ENCODE measurements at regions not wholly inside any gene's neighbourhood (a gene's known extent, or its start where the extent isn't known, plus 50 kb on each side); places are given as distances from the start of the nearest gene placed in this dataset.

DNA sequence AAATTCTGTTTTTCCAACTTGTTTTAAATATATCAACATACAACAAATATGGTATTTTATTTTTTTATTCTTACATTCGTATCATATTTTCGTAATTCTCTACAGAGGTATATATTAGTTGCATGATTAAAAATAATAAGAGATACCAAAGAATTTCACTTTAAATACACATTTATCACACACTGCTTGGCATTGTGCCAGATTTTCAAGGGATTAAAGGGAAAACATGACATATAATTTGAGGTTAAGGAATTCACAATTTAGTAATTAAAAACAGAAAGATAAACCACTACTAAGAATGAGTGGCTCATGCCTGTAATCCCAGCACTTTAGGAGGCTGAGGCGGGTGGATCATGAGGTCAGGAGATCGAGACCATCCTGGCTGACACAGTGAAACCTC, 484.7 kb upstream of the SORCS1 start:
- H3K4me3 ChIP-seq (ENCODE audit: low read depth, low read length): no peak overlapping the region
- TF ChIP-seq, protein P1, sequence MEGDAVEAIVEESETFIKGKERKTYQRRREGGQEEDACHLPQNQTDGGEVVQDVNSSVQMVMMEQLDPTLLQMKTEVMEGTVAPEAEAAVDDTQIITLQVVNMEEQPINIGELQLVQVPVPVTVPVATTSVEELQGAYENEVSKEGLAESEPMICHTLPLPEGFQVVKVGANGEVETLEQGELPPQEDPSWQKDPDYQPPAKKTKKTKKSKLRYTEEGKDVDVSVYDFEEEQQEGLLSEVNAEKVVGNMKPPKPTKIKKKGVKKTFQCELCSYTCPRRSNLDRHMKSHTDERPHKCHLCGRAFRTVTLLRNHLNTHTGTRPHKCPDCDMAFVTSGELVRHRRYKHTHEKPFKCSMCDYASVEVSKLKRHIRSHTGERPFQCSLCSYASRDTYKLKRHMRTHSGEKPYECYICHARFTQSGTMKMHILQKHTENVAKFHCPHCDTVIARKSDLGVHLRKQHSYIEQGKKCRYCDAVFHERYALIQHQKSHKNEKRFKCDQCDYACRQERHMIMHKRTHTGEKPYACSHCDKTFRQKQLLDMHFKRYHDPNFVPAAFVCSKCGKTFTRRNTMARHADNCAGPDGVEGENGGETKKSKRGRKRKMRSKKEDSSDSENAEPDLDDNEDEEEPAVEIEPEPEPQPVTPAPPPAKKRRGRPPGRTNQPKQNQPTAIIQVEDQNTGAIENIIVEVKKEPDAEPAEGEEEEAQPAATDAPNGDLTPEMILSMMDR (IDR thresholded peaks at IDR 0.05; ENCODE audit: borderline replicate concordance, insufficient read depth, low read depth, low read length): no peak

DNA sequence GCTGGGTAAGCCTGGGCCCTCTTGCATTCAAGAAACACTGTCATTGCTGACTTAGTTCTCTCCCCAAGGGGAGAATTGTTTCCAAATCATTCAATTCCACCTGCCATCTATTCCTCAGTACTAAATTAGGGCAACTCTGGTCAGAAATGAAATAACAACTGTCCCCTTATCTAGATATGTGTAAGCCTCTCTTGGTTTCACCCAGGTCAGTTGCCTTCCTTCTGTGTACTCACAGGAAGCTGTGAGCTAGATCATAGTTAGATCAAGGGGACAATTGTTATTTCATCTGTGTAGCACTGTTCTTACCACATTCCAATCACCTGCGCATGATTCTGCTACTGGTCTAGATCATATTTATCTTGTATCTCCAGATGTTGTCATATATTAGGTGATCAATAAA, 483.0 kb upstream of the SORCS1 start:
- TF ChIP-seq, protein P1 (IDR thresholded peaks at IDR 0.05; ENCODE audit: borderline replicate concordance, insufficient read depth, low read depth, low read length): no peak
- no peak overlapping the region for H3K4me3 ChIP-seq (ENCODE audit: low read depth, low read length)

DNA sequence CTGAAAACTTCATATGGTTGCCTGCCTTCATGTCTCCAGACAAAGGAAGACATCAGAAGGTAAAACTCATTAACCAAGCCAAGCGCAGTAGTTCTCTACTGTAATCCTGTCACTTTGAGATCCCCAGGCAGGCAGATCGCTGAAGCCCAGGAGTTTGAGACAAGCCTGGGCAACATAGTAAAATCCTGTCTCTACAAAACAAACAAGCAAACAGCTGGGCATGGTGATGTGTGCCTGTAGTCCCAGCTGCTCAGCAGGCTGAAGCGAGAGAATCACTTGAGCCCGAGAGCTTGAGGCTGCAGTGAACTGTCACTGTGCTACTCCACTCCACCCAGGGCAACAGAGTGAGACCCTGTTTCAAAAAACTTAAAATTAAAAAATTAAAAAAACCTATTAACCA, 467.4 kb upstream of the SORCS1 start:
- TF ChIP-seq, protein P1 (IDR thresholded peaks at IDR 0.05; ENCODE audit: borderline replicate concordance, insufficient read depth, low read depth, low read length): no peak
- no peak overlapping the region for H3K4me3 ChIP-seq (ENCODE audit: low read depth, low read length)

DNA sequence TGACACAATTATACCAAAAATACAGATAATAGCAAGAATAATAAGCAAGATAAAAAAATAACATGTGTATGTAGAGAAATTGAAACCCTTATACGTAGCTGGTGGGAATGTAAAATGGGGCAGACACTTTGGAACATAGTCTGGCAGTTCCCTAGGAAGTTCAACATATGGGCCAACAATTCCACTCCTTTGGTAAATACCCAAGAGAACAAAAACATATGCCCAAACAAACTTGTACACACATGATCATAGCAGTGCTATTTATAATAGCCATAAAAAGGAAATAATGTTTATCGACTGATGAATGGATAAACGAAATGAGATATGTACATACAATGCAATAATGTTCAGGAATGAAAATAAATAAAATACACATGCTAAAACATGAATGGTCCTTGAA, 462.4 kb upstream of the SORCS1 start:
- TF ChIP-seq, protein P1 (IDR thresholded peaks at IDR 0.05; ENCODE audit: borderline replicate concordance, insufficient read depth, low read depth, low read length): no peak
- no peak overlapping the region for H3K4me3 ChIP-seq (ENCODE audit: low read depth, low read length)

DNA sequence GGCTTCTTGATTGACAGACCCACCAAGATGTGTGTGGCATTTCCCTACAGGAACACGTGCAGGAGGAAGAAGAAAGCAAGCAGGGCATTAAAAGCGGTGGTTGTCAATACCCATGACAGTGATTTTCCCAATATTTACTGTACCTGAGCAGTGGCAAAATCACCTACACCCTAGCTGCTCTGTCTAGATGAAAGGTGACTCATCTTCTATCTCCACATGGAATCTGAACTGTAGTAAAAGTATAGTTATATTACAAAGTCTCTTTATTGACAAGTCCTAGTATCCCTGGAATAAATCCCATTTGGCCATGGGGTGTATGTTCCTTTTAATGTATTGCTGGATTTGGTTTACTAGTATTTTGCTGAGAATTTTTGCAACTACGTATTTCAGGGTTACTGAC, 458.8 kb upstream of the SORCS1 start:
- TF ChIP-seq, protein P1 (IDR thresholded peaks at IDR 0.05; ENCODE audit: borderline replicate concordance, insufficient read depth, low read depth, low read length): no peak
- no peak overlapping the region for H3K4me3 ChIP-seq (ENCODE audit: low read depth, low read length)

DNA sequence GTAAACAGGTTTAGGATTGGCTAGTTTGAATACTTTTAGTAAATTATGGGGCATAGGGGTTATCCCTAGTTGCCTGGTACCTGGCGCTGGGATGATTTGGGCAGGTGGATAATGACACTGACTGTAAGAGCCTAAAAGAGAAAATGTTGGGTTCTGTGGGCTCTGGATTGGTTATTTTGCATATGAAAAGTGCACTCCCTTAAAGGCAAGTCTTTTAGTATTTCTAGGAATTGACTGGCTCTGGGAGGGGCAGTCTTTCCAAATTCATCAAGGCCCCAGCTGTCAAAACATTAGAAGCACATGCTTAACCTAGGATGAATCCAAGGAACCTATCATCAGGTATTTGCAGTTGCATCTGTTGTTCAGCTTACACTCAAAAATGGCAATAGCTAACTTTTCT, 454.6 kb upstream of the SORCS1 start:
- no peak overlapping the region for H3K4me3 ChIP-seq (ENCODE audit: low read depth, low read length)
- TF ChIP-seq, protein P1 (IDR thresholded peaks at IDR 0.05; ENCODE audit: borderline replicate concordance, insufficient read depth, low read depth, low read length): no peak

DNA sequence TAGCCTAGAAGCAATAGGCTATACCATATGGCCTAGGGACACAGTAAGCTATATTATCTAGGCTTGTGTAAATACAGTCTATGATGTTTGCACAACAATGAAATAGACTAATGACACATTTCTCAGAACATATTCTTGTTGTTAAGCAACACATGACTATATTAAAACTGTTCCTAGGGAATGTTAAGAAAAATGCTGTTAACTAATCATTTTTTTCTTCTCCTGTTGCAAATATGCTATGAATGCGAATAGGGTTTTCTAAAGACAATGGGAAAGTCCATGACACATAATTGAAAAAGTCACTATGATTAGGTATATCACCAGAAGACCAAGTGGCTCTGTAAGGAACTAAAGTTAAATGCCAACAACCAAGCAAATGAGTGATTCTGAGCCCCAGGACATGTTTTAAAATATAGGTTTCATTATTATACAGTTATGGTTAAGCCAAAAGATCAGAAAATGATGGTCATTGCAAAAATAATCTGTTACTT, 454.0 kb upstream of the SORCS1 start:
- TF ChIP-seq, protein P1 (IDR thresholded peaks at IDR 0.05; ENCODE audit: borderline replicate concordance, insufficient read depth, low read depth, low read length): no peak
- H3K4me3 ChIP-seq (ENCODE audit: low read depth, low read length): no peak overlapping the region
